ENCODE measurements at regions not wholly inside any gene's neighbourhood (a gene's known extent, or its start where the extent isn't known, plus 50 kb on each side); places are given as distances from the start of the nearest gene placed in this dataset.

DNA sequence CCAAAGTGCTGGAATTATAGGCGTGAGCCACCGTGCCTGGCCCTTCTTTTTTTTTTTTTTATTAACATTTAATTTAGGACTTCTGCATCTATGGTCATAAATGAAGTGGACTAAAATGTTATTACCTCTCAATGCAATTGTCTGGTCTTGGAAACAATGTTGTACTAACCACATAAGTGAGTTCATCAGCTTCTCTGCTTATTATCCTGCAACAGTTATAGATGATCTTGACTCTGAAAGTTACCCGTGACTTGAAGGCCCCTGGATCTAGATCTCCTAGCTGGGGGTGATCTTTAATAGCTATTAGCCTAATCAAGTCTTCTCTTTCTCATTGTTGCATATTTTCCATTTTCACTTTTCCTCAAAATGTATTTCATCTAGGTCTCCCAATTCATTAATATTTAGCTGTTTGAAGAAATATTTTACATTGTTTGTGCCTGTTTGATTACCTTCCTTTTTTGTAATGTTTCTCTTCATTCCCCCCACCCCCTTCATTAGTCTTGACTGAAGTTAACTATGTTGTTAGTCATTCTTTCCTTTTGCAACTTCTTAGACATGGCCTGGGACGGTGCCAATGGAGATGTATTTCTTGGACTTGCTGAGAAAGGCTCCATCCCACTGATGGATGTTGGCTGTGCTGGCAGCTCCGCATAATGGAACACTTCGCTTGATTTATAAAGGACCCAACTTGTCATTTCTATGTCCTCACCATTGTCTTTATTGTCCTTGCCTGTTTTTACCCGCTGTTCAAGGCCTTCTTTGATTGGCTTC, 141.6 kb upstream of the RIOK3 start:
- no peak for DNase-seq (ENCODE audit: low spot score)
- in situ Hi-C loops (cut with MboI; ENCODE audit: low sequenced_read_pairs, unreplicated experiment): no loop called here

DNA sequence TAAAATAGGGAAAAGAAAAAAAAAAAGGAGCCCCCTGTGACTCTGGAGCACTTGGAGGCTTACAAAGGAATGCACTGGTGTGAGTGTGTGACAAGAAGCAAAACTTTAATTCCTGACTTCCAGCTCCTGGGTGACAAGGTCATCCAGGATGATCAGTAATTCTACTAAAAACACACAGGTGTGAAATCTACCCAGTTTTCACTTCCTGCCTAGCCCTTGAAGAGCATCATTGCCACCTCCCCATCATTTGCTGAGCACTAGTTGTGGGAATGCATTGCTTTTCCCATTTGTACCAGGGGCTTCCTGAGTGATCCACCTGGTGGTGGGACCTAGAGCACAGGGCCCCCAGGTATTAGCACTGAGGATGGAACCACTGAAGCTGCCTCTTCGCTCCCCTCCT, 139.7 kb upstream of the RIOK3 start:
- TF ChIP-seq, protein P1, sequence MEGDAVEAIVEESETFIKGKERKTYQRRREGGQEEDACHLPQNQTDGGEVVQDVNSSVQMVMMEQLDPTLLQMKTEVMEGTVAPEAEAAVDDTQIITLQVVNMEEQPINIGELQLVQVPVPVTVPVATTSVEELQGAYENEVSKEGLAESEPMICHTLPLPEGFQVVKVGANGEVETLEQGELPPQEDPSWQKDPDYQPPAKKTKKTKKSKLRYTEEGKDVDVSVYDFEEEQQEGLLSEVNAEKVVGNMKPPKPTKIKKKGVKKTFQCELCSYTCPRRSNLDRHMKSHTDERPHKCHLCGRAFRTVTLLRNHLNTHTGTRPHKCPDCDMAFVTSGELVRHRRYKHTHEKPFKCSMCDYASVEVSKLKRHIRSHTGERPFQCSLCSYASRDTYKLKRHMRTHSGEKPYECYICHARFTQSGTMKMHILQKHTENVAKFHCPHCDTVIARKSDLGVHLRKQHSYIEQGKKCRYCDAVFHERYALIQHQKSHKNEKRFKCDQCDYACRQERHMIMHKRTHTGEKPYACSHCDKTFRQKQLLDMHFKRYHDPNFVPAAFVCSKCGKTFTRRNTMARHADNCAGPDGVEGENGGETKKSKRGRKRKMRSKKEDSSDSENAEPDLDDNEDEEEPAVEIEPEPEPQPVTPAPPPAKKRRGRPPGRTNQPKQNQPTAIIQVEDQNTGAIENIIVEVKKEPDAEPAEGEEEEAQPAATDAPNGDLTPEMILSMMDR (IDR thresholded peaks at IDR 0.05; ENCODE audit: borderline replicate concordance, control extremely low read depth, extremely low read depth, insufficient read depth, missing control alignments): no peak
- in situ Hi-C loops (cut with MboI; ENCODE audit: low sequenced_read_pairs, unreplicated experiment): no loop called here
- no peak for DNase-seq (ENCODE audit: low spot score)

More for the DNA sequence above, 141.6 kb upstream of the RIOK3 start:
- TF ChIP-seq, protein P1 (IDR thresholded peaks at IDR 0.05; ENCODE audit: borderline replicate concordance, control extremely low read depth, extremely low read depth, insufficient read depth, missing control alignments): no peak

DNA sequence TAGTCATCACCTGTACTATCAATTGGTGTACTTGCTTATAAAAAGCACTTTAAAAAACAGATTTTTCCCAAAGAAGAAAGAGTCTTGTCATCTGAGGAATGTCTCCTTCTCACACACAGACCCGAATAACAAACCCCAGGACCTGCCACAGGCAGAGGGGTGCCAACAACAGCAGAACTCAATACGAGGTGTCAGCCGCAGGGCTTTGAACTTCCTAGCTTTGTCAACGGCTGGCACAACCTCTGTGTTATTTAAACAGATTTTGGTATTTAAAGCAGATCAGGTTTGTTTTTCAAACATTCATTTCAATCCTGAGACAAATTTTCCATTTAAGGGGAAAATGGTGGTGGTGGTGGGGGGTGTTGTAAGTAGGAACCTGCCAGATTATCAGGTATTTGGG, 138.4 kb upstream of the RIOK3 start:
- no peak for DNase-seq (ENCODE audit: low spot score)
- in situ Hi-C loops (cut with MboI; ENCODE audit: low sequenced_read_pairs, unreplicated experiment): no loop called here
- TF ChIP-seq, protein P1 (IDR thresholded peaks at IDR 0.05; ENCODE audit: borderline replicate concordance, control extremely low read depth, extremely low read depth, insufficient read depth, missing control alignments): no peak

DNA sequence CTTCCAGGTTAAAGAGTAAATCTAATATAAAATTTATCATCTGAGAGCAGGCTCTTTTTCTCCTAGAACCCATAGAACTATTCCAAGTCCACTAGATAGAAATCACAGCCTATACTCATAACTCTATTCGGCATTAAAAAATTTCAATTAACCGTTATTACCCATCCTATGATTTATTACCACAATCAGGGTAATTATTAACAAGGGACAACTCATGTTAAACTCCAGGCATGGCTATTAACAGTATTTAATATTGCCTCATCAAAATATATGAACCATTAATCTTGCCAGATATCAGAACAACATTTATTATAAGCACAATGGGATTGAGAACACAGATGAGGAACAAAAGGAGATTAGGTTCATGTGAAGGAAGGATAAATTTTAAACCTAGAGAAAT, 136.8 kb upstream of the RIOK3 start:
- in situ Hi-C loops (cut with MboI; ENCODE audit: low sequenced_read_pairs, unreplicated experiment): no loop called here
- TF ChIP-seq, protein P1 (IDR thresholded peaks at IDR 0.05; ENCODE audit: borderline replicate concordance, control extremely low read depth, extremely low read depth, insufficient read depth, missing control alignments): no peak
- DNase-seq (ENCODE audit: low spot score): no peak

DNA sequence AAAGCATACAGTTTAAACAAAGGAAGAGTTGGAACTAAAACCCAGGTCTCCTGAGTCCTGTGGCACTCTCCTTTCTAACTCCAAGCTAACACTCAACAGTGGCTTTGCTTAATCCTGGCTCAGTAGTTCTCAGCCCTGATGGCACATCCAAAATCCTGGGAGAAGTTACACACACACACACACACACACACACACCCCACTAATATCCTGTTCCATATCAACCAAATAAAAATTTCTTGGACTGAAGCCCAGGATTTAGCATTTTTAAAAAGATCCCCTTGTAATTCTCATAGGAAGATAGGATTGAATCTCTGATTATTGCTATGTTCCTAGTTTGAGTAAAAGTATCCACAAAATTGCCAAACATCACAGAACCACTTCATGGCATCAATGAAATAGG, 136.1 kb upstream of the RIOK3 start:
- in situ Hi-C loops (cut with MboI; ENCODE audit: low sequenced_read_pairs, unreplicated experiment): no loop called here
- no peak for DNase-seq (ENCODE audit: low spot score)
- TF ChIP-seq, protein P1 (IDR thresholded peaks at IDR 0.05; ENCODE audit: borderline replicate concordance, control extremely low read depth, extremely low read depth, insufficient read depth, missing control alignments): no peak

DNA sequence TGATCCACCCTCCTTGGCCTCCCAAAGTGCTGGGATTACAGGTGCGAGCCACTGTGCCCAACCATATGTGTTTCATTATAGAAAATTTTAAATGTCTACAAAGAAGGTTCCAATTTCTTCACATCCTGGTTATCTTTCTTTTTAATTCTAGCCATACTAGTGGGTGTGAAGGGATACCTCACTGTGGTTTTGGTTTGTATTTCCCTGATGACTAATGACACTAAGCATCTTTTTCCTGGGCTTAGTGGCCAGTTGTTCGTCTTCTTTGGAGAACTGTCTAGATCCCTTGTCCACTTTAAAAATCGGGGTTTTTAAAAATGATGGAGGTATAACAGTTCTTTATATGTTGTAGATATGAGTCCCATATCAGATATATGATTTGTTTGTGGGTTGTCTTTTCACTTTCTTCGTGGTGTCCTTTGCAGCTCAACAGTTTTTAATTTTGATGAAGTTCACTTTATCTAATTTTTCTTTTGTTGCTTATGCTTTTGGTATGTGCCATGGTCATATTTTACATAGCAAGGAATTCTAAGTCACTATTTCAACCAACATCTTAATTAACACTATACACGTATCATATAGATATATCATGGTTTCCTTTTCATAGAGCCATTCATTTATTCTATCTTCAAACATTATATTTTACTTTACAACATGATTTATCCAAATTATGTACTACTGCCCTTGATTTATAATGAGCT, 135.0 kb upstream of the RIOK3 start:
- no peak for DNase-seq (ENCODE audit: low spot score)
- in situ Hi-C loops (cut with MboI; ENCODE audit: low sequenced_read_pairs, unreplicated experiment): no loop called here
- TF ChIP-seq, protein P1 (IDR thresholded peaks at IDR 0.05; ENCODE audit: borderline replicate concordance, control extremely low read depth, extremely low read depth, insufficient read depth, missing control alignments): no peak
